Fibroblast of villous mesenchyme (primary cell): ENCODE measurements at regions not wholly inside any gene's neighbourhood (a gene's known extent, or its start where the extent isn't known, plus 50 kb on each side); places are given as distances from the start of the nearest gene placed in this dataset.

Source experiments
- DNase-seq: peaks from one replicate; pipeline ENCODE4 v3.0.0-alpha.2; 2010; ENCODE audit warnings: low read depth
- H3K4me3 ChIP-seq: 2 replicates; pipeline ENCODE4 v1.5.1; 2011; ENCODE audit warnings: low read depth, mild to moderate bottlenecking, low read length
- TF ChIP-seq, protein P1 (sequence below): IDR thresholded peaks from 2 replicates; pipeline ENCODE4 v1.5.1; 2012; ENCODE audit warnings: low read depth, mild to moderate bottlenecking, low read length; ENCODE audit not compliant: insufficient read depth

DNA sequence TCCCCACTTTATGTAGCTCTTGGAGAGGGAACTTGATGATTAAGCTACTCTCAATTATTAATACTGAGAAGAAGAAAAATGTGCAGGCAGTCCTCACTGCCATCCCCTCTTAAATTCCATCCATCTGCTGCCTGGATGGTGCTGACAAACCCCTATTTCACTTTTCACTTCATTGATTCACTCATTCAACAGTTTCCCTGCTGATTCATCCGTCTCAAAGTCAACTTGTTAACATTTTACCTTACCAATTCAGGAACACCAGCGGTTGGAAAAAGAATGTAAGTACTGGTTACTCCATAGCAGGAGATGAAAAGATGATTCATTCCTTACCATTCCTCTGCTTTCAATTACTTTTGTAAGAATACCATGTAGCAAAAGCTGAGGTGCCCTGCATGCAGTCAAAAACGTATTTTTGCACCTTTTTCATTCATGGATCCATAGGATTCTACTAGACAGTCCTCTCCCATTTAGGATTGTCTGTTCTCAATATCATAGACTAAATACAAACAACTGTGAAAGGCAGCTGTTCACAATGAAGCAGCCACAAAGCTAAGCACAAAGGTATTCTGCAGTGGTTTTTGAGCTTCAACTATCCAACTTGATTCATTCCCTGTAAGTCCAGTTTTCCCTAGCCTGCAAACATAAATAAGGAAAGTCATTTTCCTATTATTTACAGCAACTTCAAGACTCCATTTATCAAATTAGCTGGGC, 262.0 kb downstream of the MREG start:
- TF ChIP-seq, protein P1, sequence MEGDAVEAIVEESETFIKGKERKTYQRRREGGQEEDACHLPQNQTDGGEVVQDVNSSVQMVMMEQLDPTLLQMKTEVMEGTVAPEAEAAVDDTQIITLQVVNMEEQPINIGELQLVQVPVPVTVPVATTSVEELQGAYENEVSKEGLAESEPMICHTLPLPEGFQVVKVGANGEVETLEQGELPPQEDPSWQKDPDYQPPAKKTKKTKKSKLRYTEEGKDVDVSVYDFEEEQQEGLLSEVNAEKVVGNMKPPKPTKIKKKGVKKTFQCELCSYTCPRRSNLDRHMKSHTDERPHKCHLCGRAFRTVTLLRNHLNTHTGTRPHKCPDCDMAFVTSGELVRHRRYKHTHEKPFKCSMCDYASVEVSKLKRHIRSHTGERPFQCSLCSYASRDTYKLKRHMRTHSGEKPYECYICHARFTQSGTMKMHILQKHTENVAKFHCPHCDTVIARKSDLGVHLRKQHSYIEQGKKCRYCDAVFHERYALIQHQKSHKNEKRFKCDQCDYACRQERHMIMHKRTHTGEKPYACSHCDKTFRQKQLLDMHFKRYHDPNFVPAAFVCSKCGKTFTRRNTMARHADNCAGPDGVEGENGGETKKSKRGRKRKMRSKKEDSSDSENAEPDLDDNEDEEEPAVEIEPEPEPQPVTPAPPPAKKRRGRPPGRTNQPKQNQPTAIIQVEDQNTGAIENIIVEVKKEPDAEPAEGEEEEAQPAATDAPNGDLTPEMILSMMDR: no peak
- DNase-seq: peak; percentile 69
- H3K4me3 ChIP-seq: no peak overlapping the region

DNA sequence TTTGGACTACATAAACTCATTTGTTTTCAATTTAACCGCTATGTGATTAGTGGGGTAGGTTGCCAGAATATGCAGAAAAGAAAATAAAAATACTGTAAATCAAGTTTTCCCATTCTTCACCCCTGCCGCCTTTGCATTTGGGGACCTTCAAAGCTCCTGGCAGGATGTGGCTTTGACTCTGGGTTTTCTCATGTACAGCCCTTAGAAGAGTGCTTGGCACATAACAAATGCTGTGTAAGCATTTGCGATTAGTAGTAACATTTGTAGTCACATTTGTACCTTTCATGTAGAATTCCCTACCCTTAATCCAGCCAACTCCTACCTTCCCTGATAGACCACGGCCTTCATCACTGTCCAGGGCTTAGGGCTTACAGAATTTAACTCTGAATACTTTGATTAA, 262.6 kb downstream of the MREG start:
- TF ChIP-seq, protein P1: no peak
- no peak for DNase-seq
- no peak overlapping the region for H3K4me3 ChIP-seq

DNA sequence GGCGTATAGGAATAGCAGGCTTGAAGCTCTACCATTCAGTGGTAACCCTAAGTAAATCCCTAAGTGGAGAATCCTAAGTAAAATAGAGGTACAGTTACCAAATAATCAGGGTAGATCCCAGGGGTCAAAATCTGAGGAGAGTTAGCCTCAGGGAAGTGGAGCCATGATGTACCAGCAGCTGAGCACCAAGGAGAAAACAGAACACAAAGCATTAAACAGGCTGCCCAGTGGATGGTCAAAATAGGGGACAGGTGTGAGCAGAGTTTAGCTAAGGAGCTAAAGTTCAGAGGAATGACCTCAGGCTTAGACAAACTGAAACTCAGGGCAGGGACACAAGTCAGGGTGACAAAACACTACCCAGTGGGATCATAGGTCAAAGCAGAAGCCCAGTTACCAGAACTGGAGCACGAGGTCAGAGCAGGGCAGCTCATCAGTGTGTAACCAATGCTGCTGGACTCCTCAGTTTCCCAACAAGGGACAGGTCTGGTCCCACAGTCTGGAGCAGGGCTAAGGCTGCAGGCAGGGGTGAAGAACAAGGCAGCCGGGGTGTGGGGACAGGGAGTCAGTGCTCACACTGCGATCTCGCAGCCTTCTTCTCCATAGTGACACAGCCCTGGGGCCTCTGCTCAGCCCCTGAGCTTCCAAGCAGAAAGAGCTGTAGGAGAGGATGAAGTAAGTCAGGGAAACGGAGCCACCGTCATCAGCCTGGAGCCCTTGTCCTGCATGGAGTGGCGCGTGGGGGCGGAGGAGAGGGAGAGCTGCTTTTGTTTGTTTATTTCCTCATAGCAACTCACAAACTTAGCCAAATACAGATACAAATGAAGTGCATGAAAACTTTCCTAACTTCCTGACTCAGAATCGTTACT, 264.0 kb downstream of the MREG start:
- peak; percentile 83 for DNase-seq
- TF ChIP-seq, protein P1: no peak
- H3K4me3 ChIP-seq: no peak overlapping the region

DNA sequence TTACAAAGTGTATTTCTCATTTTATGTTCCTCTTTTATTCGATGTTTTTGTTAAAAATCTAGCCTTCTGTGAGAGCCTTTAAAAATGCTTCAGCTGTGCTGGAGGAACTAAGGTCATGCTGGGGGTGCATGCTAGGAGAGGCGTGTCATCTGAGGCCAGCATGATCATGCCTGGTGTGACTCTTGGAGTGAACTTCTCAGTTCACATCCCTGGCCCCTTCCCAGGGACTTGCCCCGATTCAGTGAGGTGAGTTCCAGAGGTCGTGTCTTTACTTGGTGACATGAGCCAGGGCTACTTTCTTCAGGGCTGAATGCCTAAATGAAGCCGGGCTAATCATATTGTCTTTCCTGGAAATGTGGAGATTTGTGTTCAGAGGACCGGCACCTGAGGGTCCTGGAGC, 264.9 kb downstream of the MREG start:
- H3K4me3 ChIP-seq: no peak overlapping the region
- TF ChIP-seq, protein P1: no peak
- DNase-seq: peak; percentile 30

DNA sequence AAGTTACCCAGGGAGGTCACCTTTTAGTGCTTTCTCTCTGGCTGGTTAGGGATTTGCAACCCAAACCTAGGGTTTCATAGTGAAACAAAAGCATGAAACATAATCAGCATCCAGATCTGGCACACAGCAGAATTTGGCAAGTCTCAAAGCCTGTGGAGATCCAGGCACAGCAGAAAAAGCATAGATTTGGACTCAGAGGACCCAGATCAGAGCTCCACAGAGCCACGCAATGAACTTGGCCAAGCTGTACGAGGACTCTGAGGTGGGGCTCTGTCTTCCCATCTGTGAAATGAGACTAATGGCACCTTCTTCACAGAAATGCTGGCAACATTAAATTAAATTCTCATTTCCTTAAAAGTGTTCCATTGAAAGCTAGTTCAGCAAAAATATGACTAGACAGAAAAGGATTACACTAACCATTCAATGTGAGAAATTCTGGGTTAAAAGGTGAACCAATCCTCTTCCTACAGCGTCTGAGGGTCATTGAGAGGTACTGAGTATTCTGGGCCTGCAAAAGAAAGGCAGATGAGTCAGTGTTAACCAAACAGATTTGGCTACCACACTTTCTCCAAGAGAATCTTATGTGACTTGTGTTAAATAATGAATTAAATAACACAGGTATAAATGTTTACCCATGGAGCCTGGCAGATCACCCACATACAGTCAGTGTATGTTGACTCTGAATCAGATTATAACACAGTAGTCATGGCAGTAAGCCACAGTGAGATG, 266.3 kb downstream of the MREG start:
- DNase-seq: no peak
- H3K4me3 ChIP-seq: no peak overlapping the region
- TF ChIP-seq, protein P1: no peak

DNA sequence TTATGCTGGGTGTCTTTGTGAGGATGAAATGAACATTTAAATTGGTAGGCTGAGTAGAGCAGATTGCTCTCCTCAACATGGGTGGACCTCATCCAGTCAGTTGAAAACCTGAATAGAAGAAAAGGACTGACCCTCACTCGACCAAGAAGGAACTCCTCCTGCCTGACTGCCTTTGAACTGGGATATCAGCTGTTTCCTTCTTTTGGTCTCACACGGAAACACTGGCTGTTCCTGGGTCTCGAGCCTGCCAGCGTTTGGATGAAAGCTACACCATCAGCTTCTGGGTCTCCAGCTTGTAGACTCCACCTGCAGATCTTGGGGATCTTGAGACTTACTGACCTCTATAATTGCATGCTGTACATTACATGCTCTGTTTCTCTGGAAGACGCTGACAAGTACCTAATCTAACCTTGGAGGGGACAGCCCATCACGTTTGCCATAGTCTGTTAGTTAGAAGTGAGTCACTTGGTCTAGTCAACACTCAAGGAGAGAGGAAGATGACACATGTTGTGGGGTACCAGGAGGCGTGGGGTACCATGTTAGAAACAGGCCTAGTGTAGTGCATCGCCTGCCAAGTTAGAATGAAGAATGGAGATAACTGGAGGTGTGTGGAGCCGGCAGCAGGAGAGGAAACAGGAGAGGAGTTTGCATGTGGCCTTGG, 267.0 kb downstream of the MREG start:
- H3K4me3 ChIP-seq: no peak overlapping the region
- DNase-seq: no peak
- TF ChIP-seq, protein P1: no peak
